ENCODE measurements at regions not wholly inside any gene's neighbourhood (a gene's known extent, or its start where the extent isn't known, plus 50 kb on each side); places are given as distances from the start of the nearest gene placed in this dataset.

DNA sequence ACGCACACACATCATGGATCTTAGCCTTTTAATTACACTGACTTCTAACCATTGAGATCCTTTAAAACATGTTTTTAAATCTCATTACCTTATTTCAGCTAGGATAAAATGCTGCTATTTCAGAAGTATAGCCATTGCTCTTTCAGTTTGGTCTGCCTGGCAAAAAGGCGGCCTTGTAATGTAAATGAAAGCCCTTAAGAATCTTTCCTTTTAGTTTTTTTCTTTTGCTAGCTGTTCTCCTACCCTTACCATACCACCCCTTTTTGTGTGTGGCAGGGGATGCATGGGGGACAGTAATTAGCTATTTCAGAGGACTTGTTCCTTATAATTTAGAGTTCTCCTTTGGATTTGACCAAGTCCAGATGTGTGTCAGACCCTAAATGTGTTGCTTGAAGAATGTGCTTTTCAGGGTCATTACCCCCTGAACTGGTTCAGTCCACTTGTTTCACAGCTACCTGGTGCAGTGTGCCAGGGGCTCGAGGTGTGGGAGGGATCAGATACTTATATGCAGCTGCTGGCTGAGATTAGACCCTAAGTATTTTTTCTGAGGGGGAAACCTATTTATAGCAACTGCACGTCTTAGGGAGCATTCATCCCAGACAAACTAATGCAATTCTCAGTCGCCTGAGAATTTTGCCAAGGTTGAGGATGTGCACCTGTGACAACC is 986.8 kb downstream of the NLGN4Y start:
- H3K9me3 Mint-ChIP-seq: peaks cover 38% of the 10 kb centered on the region

DNA sequence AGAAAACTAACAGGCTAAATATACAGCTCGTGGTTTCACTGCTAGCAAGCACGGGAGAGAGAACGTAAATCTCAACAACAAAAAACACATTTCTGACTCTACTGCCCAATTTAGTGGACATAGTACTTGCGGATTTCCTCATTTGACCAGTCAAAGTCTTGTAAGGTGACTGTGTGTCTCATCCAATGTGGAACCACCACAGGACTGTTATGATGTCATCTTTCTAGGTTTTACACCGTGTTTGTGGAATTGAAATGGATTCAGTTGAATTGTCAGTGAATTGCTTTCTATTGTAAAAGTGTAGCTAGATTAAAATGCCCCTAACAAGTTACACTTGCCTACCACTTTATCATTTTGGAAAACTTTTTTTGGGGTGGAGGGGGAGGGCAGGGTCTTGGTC is 1010.8 kb downstream of the NLGN4Y start:
- H3K36me3 Mint-ChIP-seq (ENCODE audit: low read depth): 0 out of 3 replicates have a peak, but pooled peaks cover 2% of the 10 kb centered on the region
- H3K9me3 Mint-ChIP-seq: no peaks in the 10 kb centered on the region; the same call in 2 of the 3 replicates
- Histone ChIP-seq H3K4me3 (no peak overlapping the region), H4K20me1 (replicated peaks; ENCODE audit: insufficient read depth) (no peaks in the 10 kb centered on the region), H3K4me2 (no peak overlapping the region), H3K79me2 (replicated peaks; ENCODE audit: insufficient read depth) (no peaks in the 10 kb centered on the region), H3K36me3 (ENCODE audit: insufficient read depth) (no peaks in the 10 kb centered on the region), H2AFZ (no peak overlapping the region), H3K9me2 (ENCODE audit: insufficient read depth) (no peaks in the 10 kb centered on the region), H3F3A (replicated peaks; ENCODE audit: low read depth) (no peaks in the 10 kb centered on the region), H3K27me3 (ENCODE audit: insufficient read depth) (no peaks in the 10 kb centered on the region), H3K4me1 (ENCODE audit: insufficient read depth) (no peaks in the 10 kb centered on the region), H3K27ac (ENCODE audit: low read depth) (no peak overlapping the region)
- DNase-seq (ENCODE audit: low spot score) (no peak), ATAC-seq (no peak)
- peaks cover 2% of the 10 kb centered on the region for H3K27me3 Mint-ChIP-seq (ENCODE audit: insufficient read depth, low read depth, poor library complexity)
- no peak overlapping the region for H3K4me3 Mint-ChIP-seq
- H3K27ac Mint-ChIP-seq: no peak overlapping the region
- H3K4me1 Mint-ChIP-seq: peaks cover 6% of the 10 kb centered on the region; the same call in 2 of the 3 replicates
- TF ChIP-seq, protein P1, sequence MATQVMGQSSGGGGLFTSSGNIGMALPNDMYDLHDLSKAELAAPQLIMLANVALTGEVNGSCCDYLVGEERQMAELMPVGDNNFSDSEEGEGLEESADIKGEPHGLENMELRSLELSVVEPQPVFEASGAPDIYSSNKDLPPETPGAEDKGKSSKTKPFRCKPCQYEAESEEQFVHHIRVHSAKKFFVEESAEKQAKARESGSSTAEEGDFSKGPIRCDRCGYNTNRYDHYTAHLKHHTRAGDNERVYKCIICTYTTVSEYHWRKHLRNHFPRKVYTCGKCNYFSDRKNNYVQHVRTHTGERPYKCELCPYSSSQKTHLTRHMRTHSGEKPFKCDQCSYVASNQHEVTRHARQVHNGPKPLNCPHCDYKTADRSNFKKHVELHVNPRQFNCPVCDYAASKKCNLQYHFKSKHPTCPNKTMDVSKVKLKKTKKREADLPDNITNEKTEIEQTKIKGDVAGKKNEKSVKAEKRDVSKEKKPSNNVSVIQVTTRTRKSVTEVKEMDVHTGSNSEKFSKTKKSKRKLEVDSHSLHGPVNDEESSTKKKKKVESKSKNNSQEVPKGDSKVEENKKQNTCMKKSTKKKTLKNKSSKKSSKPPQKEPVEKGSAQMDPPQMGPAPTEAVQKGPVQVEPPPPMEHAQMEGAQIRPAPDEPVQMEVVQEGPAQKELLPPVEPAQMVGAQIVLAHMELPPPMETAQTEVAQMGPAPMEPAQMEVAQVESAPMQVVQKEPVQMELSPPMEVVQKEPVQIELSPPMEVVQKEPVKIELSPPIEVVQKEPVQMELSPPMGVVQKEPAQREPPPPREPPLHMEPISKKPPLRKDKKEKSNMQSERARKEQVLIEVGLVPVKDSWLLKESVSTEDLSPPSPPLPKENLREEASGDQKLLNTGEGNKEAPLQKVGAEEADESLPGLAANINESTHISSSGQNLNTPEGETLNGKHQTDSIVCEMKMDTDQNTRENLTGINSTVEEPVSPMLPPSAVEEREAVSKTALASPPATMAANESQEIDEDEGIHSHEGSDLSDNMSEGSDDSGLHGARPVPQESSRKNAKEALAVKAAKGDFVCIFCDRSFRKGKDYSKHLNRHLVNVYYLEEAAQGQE (IDR thresholded peaks at IDR 0.05; ENCODE audit: unreplicated experiment): no peak
- TF ChIP-seq CREB1 (CRISPR knock-in tag; IDR thresholded peaks at IDR 0.05; ENCODE audit: low read depth): no peak
- no peak for TF ChIP-seq STAT1 (IDR thresholded peaks at IDR 0.05; ENCODE audit: unreplicated experiment)

More for the DNA sequence above, 986.8 kb downstream of the NLGN4Y start:
- Mint-ChIP-seq H3K27ac (peak overlapping the region; percentile 96), H3K36me3 (ENCODE audit: low read depth) (peaks cover 40% of the 10 kb centered on the region), H3K27me3 (ENCODE audit: insufficient read depth, low read depth, poor library complexity) (peaks cover 7% of the 10 kb centered on the region), H3K4me3 (no peak overlapping the region; the same call in 2 of the 3 replicates), H3K4me1 (peaks cover 37% of the 10 kb centered on the region)
- Histone ChIP-seq H3K4me2 (peak overlapping the region; percentile 33; the same call in 1 of the 2 replicates), H3K36me3 (ENCODE audit: insufficient read depth) (no peaks in the 10 kb centered on the region), H3K9me2 (ENCODE audit: insufficient read depth) (0 out of 2 replicates have a peak, but pooled peaks cover 5% of the 10 kb centered on the region), H3K4me1 (ENCODE audit: insufficient read depth) (peaks cover 13% of the 10 kb centered on the region), H2AFZ (no peak overlapping the region), H4K20me1 (replicated peaks; ENCODE audit: insufficient read depth) (no peaks in the 10 kb centered on the region), H3K79me2 (replicated peaks; ENCODE audit: insufficient read depth) (no peaks in the 10 kb centered on the region), H3K4me3 (0 out of 2 replicates have a peak overlapping the region, but pooled peaks have one; percentile 4), H3F3A (replicated peaks; ENCODE audit: low read depth) (no peaks in the 10 kb centered on the region), H3K27ac (ENCODE audit: low read depth) (peak overlapping the region; percentile 92), H3K27me3 (ENCODE audit: insufficient read depth) (no peaks in the 10 kb centered on the region)
- TF ChIP-seq, protein P1 (IDR thresholded peaks at IDR 0.05; ENCODE audit: unreplicated experiment): no peak
- TF ChIP-seq ZNF331 (CRISPR knock-in tag; IDR thresholded peaks at IDR 0.05; ENCODE audit: low read depth) (no peak), NANOG (IDR thresholded peaks at IDR 0.05; ENCODE audit: borderline replicate concordance) (no peak), EZH2 (IDR thresholded peaks at IDR 0.05; ENCODE audit: low read depth, unreplicated experiment) (no peak), POLR2AphosphoS5 (IDR thresholded peaks at IDR 0.05; ENCODE audit: low read depth) (no peak), CREB1 (CRISPR knock-in tag; IDR thresholded peaks at IDR 0.05; ENCODE audit: low read depth) (no peak), EZH2phosphoT487 (IDR thresholded peaks at IDR 0.05; ENCODE audit: unreplicated experiment) (no peak), JUNB (IDR thresholded peaks at IDR 0.05; ENCODE audit: unreplicated experiment) (no peak)
- TF ChIP-seq, protein P2, sequence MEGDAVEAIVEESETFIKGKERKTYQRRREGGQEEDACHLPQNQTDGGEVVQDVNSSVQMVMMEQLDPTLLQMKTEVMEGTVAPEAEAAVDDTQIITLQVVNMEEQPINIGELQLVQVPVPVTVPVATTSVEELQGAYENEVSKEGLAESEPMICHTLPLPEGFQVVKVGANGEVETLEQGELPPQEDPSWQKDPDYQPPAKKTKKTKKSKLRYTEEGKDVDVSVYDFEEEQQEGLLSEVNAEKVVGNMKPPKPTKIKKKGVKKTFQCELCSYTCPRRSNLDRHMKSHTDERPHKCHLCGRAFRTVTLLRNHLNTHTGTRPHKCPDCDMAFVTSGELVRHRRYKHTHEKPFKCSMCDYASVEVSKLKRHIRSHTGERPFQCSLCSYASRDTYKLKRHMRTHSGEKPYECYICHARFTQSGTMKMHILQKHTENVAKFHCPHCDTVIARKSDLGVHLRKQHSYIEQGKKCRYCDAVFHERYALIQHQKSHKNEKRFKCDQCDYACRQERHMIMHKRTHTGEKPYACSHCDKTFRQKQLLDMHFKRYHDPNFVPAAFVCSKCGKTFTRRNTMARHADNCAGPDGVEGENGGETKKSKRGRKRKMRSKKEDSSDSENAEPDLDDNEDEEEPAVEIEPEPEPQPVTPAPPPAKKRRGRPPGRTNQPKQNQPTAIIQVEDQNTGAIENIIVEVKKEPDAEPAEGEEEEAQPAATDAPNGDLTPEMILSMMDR (conservative IDR thresholded peaks at IDR 0.05; ENCODE audit: low read depth in 2 of 2): no peak
- peak; percentile 44 for DNase-seq (ENCODE audit: low spot score)
- ATAC-seq: peak; percentile 70
